Nephron progenitor cell (in vitro differentiated cells): ENCODE measurements at regions not wholly inside any gene's neighbourhood (a gene's known extent, or its start where the extent isn't known, plus 50 kb on each side); places are given as distances from the start of the nearest gene placed in this dataset.

Source experiments
- DNase-seq: peaks from one replicate; pipeline ENCODE4 v3.0.0; 2021
- H3K27ac Mint-ChIP-seq: 2 replicates; pipeline ENCODE4 v1.8.0; 2021; ENCODE audit warnings: mild to moderate bottlenecking, moderate library complexity, mixed read lengths
- H3K27me3 Mint-ChIP-seq: 2 replicates; pipeline ENCODE4 v1.8.0; 2021; ENCODE audit warnings: mild to moderate bottlenecking, low read depth, mixed read lengths; ENCODE audit not compliant: poor library complexity
- H3K36me3 Mint-ChIP-seq: 2 replicates; pipeline ENCODE4 v1.8.0; 2021; ENCODE audit warnings: low read depth, mixed read lengths
- H3K4me1 Mint-ChIP-seq: 2 replicates; pipeline ENCODE4 v1.8.0; 2021; ENCODE audit warnings: mixed read lengths
- H3K4me3 Mint-ChIP-seq: 2 replicates; pipeline ENCODE4 v1.8.0; 2021; ENCODE audit warnings: mild to moderate bottlenecking, moderate library complexity, mixed read lengths
- H3K9me3 Mint-ChIP-seq: 2 replicates; pipeline ENCODE4 v1.8.0; 2021; ENCODE audit warnings: mild to moderate bottlenecking, moderate library complexity, mixed read lengths
- CTCF ChIP-seq: fragments of 200-600 bp; sonication (generic); IDR thresholded peaks from 2 replicates; pipeline ENCODE4 v1.5.0; 2021; ENCODE audit warnings: antibody characterized with exemption

GRCh38 chr6:91653076-91653723 is 1066.3 kb upstream of the MAP3K7 start:
- Mint-ChIP-seq H3K36me3 (no peaks in the 10 kb centered on the region), H3K27ac (no peak overlapping the region), H3K4me1 (peaks cover 9% of the 10 kb centered on the region), H3K4me3 (no peak overlapping the region), H3K9me3 (no peaks in the 10 kb centered on the region), H3K27me3 (no peaks in the 10 kb centered on the region)
- no peak for DNase-seq
- TF ChIP-seq CTCF, result no peak

- no peak for DNase-seq
- TF ChIP-seq CTCF, result no peak
- Mint-ChIP-seq H3K4me1 (no peaks in the 10 kb centered on the region), H3K4me3 (no peak overlapping the region), H3K9me3 (peaks cover under 1% of the 10 kb centered on the region), H3K27ac (no peak overlapping the region), H3K27me3 (no peaks in the 10 kb centered on the region), H3K36me3 (no peaks in the 10 kb centered on the region)
Observed at GRCh38 chr6:91646649-91647048, 1059.8 kb upstream of the MAP3K7 start.

- no peak for DNase-seq
- no peak overlapping the region for H3K27ac Mint-ChIP-seq
- H3K4me3 Mint-ChIP-seq, result no peak overlapping the region
- no peak for TF ChIP-seq CTCF
- H3K27me3 Mint-ChIP-seq, result no peaks in the 10 kb centered on the region
- no peaks in the 10 kb centered on the region for H3K4me1 Mint-ChIP-seq
- no peaks in the 10 kb centered on the region for H3K36me3 Mint-ChIP-seq
- peaks cover 8% of the 10 kb centered on the region for H3K9me3 Mint-ChIP-seq
Observed at GRCh38 chr6:91645811-91646210, 1058.9 kb upstream of the MAP3K7 start.

GRCh38 chr6:91637217-91637616 is 1050.3 kb upstream of the MAP3K7 start:
- H3K4me3 Mint-ChIP-seq, result no peak overlapping the region
- TF ChIP-seq CTCF, result no peak
- peaks cover 20% of the 10 kb centered on the region for H3K4me1 Mint-ChIP-seq
- H3K27me3 Mint-ChIP-seq, result no peaks in the 10 kb centered on the region
- no peaks in the 10 kb centered on the region for H3K36me3 Mint-ChIP-seq
- no peak for DNase-seq
- H3K9me3 Mint-ChIP-seq, result peaks cover 14% of the 10 kb centered on the region
- no peak overlapping the region for H3K27ac Mint-ChIP-seq

GRCh38 chr6:91634791-91635190 is 1047.9 kb upstream of the MAP3K7 start:
- Mint-ChIP-seq H3K27ac (no peak overlapping the region), H3K4me1 (peaks cover 20% of the 10 kb centered on the region), H3K9me3 (peaks cover 6% of the 10 kb centered on the region), H3K36me3 (no peaks in the 10 kb centered on the region), H3K4me3 (no peak overlapping the region), H3K27me3 (no peaks in the 10 kb centered on the region)
- DNase-seq, result no peak
- TF ChIP-seq CTCF, result no peak

- no peak for TF ChIP-seq CTCF
- Mint-ChIP-seq H3K9me3 (no peaks in the 10 kb centered on the region), H3K4me3 (no peak overlapping the region), H3K4me1 (peaks cover 20% of the 10 kb centered on the region), H3K27me3 (no peaks in the 10 kb centered on the region), H3K27ac (no peak overlapping the region), H3K36me3 (no peaks in the 10 kb centered on the region)
- no peak for DNase-seq
Observed at GRCh38 chr6:91633374-91634111, 1046.7 kb upstream of the MAP3K7 start.
